DLD1 (cell line): ENCODE measurements at regions not wholly inside any gene's neighbourhood (a gene's known extent, or its start where the extent isn't known, plus 50 kb on each side); places are given as distances from the start of the nearest gene placed in this dataset.

Experiments used
- in situ Hi-C: cut with HindIII; loops from 2 replicates; pipeline ENCODE4 v1.10.0; 2017; ENCODE audit warnings: low sequenced_read_pairs

- in situ Hi-C loops, result loop anchor here (5.0 kb wide), 1 partner anchor 62 kb away; no protein-coding TSS in a partner anchor
These were observed 191.7 kb downstream of the LY86 start for GRCh38 chr6:6780231-6780630.

GRCh38 chr6:6781172-6781872 is 192.8 kb downstream of the LY86 start:
- in situ Hi-C loops, result loop anchor here (5.0 kb wide), 1 partner anchor 61 kb away; no protein-coding TSS in a partner anchor

DNA sequence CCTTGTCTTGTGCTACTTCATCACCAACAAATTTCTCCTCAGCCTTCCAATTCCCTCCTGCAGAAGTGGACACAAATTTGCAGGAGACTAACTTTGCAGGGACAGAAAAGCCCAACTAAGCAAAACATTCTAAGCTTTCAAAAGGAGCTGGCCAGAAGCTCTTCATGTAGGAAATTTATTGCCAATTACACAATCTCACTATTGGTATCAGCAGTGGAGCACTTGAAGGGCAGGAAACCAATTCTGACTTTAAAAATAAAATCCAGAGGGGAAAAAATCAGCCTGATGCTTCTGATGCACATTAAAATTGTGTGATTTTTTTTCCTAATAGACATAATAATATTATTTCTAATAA is 193.3 kb downstream of the LY86 start:
- in situ Hi-C loops, result loop anchor here (5.0 kb wide), 1 partner anchor 60 kb away; no protein-coding TSS in a partner anchor

GRCh38 chr6:6783721-6784120 is 195.2 kb downstream of the LY86 start:
- in situ Hi-C loops, result loop anchor here (5.0 kb wide), 1 partner anchor 59 kb away; no protein-coding TSS in a partner anchor

GRCh38 chr6:6784514-6785162 is 196.1 kb downstream of the LY86 start:
- in situ Hi-C loops, result loop anchor here (5.0 kb wide), 1 partner anchor 58 kb away; no protein-coding TSS in a partner anchor

DNA sequence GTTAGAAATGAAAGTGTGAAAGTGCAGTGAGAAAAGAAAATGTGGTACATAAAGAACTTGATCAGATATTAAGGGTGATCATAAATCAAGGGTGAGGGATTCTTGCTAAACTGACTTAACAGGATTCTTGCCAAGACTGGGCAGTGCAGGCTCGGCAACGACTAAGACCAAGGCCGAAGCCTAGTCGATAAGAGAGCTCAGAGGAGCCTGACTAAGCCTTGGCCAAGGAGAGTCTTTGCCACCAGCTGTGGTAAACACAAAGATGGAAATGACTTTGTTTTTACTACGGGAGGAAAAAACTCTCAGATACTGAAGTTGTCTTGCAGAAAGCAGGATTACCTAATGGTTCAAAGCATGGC is 196.6 kb downstream of the LY86 start:
- in situ Hi-C loops, result no loop called here

- in situ Hi-C loops, result no loop called here
These were observed 200.0 kb downstream of the LY86 start for GRCh38 chr6:6788394-6789032.

- in situ Hi-C loops, result no loop called here
These were observed 201.9 kb downstream of the LY86 start for GRCh38 chr6:6790393-6790792.

DNA sequence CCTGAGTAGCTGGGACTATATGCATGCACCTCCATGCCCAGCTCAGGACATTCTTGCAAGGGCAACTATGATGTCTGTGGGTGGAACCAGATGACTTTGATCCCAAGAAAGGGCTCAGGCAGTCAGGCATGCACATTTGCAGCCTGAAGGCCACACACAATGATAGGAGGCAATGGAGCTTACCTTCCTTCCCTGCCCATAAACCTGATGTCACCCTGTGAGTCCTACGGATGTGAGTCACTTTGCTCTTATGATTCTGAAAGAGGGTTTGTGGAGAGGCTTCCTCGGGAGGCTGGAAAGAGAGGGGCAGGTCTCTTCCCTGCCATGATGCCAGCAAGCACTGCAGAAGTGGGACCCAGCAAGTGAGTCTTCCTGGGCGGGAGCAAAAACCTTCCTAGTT is 202.4 kb downstream of the LY86 start:
- in situ Hi-C loops, result no loop called here

DNA sequence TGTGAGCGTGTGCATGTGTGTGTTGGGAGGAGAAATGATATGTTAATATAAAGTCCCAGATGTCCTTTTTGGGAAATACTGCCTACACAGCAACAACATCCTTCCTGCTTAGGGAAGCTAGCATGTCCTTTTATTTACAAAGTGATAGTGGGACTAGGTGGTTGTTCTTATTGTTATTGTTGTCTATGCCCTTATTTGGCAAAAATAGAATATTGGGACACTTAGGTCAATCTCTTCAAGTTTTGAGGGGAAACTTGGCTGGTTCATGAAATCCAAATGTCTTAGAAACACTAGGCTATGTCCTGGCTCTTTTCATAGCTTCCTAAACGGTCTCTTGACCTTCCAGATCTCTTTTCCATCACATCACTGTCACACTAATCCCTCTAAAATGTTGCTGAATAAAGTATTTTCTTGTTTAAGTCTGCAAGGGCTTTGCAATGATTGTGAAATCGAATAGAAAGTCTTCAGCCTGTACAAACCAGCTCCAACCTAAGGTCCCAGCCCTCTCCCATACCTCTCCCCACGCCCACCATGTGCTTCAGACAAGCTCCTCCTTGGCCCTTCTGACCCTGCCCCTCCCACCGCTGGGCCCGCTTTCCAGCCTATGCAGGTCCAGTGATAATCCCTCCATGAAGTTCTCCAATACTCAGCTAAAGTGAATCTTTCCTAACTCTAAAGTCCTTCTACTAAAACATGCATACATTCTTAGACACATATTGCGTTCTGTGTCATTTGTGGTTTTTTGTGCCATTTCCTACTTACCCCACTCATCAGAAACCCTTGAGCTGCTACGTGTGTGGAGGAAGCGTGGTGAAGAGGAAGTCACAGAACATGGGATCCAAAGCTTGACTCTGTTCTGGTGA is 205.1 kb downstream of the LY86 start:
- in situ Hi-C loops, result no loop called here

GRCh38 chr6:6795393-6795792 is 206.9 kb downstream of the LY86 start:
- in situ Hi-C loops, result no loop called here

DNA sequence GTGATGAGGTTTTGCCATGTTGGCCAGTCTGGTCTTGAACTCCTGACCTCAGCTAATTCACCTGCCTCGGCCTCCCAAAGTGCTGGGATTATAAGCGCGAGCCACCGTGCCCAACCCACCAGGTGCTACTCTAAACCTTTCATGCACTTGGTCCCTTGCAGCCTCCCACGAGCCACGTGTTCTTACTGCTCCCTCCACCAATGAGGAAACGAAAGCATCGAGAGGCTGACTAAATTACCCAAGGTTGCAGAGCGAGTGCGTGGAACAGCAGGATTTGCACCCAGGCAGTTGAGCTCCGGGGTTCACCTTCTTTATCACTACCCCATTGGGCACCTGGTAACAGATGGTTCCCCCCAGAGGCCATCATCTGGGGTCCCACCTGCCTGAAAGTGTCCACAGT is 208.3 kb downstream of the LY86 start:
- in situ Hi-C loops, result no loop called here

DNA sequence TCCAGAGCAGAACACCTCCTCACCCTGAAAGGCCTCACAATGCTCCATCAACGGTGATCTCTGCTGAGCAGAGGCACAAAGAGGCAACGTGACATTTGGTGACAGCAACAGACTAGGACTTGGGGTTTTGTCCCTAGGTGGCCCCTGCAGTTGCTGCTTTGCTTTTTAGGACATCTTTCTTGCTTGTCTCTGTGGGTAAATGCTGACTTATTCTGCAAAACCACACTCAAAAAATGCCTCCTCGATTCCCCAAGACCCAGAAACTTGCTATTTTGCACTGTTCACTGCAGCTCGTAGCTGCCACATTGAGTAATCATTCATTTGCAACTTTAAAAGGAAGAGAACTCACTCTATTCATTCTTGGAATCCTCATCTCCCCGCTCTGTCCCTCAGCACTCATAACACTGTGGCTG is 209.9 kb downstream of the LY86 start:
- in situ Hi-C loops, result no loop called here

GRCh38 chr6:6801005-6801335 is 212.4 kb downstream of the LY86 start:
- in situ Hi-C loops, result no loop called here

DNA sequence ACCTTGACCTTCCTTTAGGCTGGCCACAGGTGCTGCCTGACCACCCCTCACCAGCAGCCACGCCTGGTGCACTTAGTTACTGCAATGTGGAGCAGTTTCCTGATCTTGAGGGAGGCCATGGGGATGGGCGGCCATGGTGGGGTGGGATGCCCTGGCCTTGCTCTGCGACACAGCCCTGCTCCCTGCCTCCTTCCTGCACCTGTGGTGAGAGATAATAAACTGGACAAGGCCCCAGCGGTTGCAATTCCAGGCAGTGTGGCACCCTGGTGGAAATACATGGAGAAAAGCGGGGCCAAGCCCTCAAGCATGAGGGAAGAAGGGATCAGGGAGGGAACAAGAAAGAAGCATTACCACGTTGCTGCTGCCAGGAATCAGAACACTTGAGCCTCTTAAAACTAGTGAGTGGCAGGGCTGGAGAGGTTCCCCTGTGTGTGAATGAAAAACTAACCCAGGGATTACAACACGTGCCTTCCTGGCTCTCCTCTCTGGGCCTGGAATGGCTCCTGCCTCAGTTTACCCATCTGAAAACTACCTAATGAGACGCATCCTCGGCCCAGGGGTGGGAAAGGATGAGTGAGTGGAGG is 213.2 kb downstream of the LY86 start:
- in situ Hi-C loops, result no loop called here

DNA sequence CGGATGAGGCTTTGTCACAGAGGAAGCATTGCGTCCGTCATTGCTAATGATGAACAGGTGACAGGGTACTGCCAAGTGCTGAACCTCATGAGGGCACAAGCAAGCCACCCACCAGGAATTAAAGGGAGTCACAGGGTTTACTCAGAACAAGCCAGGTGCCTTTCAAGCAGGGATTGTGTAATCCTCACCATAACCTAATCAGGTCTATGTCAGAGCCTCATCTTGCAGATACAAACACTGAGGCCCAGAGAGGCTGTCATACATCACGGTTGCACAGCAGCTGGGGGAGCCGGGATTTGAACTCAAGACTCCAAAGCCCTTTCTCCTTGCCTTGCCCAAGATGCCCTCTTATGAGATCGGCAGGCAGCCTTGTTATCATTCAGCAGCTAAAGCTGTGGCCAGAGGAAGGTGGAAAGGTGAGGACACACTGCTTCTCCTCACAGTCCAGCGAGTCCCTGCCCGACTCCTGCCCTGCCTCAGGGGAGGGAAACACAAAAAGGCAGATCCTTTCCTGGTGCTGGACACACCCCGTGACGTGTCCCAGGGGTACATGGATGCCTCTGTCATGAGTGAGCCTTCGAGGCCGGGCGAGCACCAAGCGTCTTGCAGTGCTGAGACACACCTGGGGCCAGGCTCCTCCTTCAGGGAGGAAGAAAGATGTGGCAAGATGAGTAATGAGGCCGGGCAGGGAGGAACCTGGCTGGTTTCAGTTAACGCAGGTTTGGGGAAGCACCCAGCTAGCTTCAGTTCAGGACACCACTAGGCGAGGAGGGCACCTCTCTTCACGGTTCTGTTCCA is 214.9 kb downstream of the LY86 start:
- in situ Hi-C loops, result no loop called here

DNA sequence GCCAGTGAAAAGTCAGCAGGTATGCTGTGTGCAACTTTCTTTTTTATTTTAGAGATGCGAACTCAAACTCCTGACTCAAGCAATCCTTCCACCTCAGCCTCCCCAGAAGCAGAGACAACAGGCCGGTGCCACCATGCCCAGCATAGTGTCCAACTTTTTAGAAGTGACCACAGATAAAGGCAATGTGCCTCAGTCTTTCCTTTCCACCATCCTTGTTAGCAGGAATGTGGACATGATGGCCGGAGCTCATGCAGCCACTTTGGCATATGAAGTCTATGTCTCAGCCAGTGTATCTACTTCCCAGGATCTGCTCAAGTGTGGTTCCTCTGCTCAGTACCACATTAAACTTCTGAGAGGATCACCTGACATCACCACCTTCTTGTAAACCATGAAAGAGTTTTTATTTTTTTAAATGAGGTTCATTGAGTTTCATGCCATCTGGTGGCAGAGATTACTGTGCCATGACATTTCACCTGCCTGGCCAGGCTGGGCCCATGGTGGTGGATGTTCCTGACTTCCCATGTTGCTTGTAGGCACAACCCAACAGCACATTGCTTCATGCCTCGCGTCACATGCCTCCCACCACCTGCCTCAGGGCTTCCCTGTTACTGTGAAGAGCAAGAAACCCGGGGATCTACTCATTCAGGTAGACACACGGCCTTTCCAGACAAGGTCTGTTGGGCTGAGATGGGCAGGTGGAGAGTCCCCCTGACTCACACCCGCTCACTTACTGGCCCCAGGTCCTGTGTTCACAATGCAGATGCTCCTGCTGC is 216.5 kb downstream of the LY86 start:
- in situ Hi-C loops, result no loop called here

DNA sequence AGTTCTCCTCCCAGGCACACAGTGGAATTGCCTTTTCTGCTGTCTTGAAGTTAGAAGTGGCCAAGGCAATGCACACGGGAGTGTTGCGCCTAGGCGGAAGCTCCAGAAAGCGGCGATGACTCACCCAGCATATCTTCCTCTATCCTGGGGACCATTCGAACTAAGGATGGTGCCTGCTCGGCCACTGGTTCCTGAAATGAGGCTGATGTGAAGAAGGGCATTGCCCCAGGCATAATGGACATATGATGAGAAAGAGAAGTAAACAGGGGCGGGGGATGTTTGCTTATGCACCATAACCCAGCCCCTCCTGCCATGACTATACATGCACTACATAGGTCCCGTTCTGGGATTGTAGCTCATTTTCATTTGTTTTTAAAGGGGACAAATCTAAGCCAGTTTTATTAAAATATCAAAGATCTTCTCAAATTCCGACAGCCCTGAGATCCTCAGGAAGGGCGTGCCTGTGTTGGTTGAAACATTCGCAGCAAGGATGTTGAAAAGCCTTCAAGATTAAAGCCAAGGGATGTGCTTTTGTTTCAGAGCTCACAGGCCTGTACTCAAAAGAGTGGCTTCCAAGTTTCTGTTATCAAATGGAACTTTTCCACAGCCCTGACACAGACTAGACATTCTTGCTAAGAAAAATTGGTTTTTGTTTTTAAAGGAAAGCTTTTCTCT is 218.5 kb downstream of the LY86 start:
- in situ Hi-C loops, result no loop called here

GRCh38 chr6:6808343-6808742 is 219.8 kb downstream of the LY86 start:
- in situ Hi-C loops, result no loop called here
